Ascending aorta (tissue), 2 donors: ENCODE measurements at regions not wholly inside any gene's neighbourhood (a gene's known extent, or its start where the extent isn't known, plus 50 kb on each side); places are given as distances from the start of the nearest gene placed in this dataset.

Experiments used
- DNase-seq, 2 donors: peaks; one replicate each; pipeline ENCODE4 v3.0.0-alpha.2; 2019; ENCODE audit warnings: low spot score in 2 of 2
- H3K27ac ChIP-seq, 2 donors: fragments of 200-600 bp; sonication (generic); one replicate each; pipeline ENCODE4 v1.5.1; 2016 to 2017; ENCODE audit warnings: mild to moderate bottlenecking in 1 of 2
- H3K27me3 ChIP-seq: fragments of 200-600 bp; sonication (generic); one replicate; pipeline ENCODE4 v1.5.1; 2017
- H3K36me3 ChIP-seq, 2 donors: fragments of 200-600 bp; sonication (generic); one replicate each; pipeline ENCODE4 v1.5.1; 2016
- H3K4me1 ChIP-seq, 2 donors: fragments of 200-600 bp; sonication (generic); one replicate each; pipeline ENCODE4 v1.5.1; 2016 to 2017; ENCODE audit warnings: mild to moderate bottlenecking in 1 of 2
- H3K4me3 ChIP-seq, 2 donors: fragments of 200-600 bp; sonication (generic); one replicate each; pipeline ENCODE4 v1.5.1; 2016 to 2017; ENCODE audit warnings: mild to moderate bottlenecking in 1 of 2
- H3K9me3 ChIP-seq, 2 donors: fragments of 200-600 bp; sonication (generic); one replicate each; pipeline ENCODE4 v1.5.1; 2016
- CTCF ChIP-seq, 3 experiments: fragments of 200-600 bp in 2 of 3; fragments of 450-650 bp in 1 of 3; sonication (generic) in 2 of 3; IDR thresholded peaks; one replicate each; pipeline ENCODE4 v1.5.1; 2016 to 2019; ENCODE audit warnings: antibody characterized with exemption in 3 of 3, mild to moderate bottlenecking in 1 of 3, moderate library complexity in 1 of 3
- intact Hi-C: fragments of 100-400 bp; cut with DNase I; formaldehyde crosslinking; loops from one replicate; pipeline ENCODE4 v1.15.1; 2023

GRCh38 chrX:104351173-104351769 is 96.5 kb upstream of the ESX1 start:
- Histone ChIP-seq H3K36me3 (no peaks in the 10 kb centered on the region), H3K9me3 (no peaks in the 10 kb centered on the region), H3K27ac (no peak overlapping the region), H3K27me3 (no peaks in the 10 kb centered on the region), H3K4me3 (no peak overlapping the region), H3K4me1 (no peaks in the 10 kb centered on the region)
- intact Hi-C loops, result no loop called here
- DNase-seq, result no peak
- TF ChIP-seq CTCF (IDR thresholded peaks at IDR 0.05), result no peak

GRCh38 chrX:104347860-104348259 is 93.1 kb upstream of the ESX1 start:
- no peaks in the 10 kb centered on the region for H3K36me3 ChIP-seq
- H3K27ac ChIP-seq, result no peak overlapping the region
- H3K4me3 ChIP-seq, result no peak overlapping the region
- no peaks in the 10 kb centered on the region for H3K27me3 ChIP-seq
- no peak for TF ChIP-seq CTCF (IDR thresholded peaks at IDR 0.05)
- no peaks in the 10 kb centered on the region for H3K4me1 ChIP-seq
- intact Hi-C loops, result no loop called here
- no peak for DNase-seq
- no peaks in the 10 kb centered on the region for H3K9me3 ChIP-seq

- Histone ChIP-seq H3K4me3 (no peak overlapping the region), H3K27ac (no peak overlapping the region), H3K27me3 (no peaks in the 10 kb centered on the region), H3K36me3 (no peaks in the 10 kb centered on the region), H3K9me3 (no peaks in the 10 kb centered on the region), H3K4me1 (no peaks in the 10 kb centered on the region)
- peak in 2 of 3 experiments; percentile 38 to 43 for TF ChIP-seq CTCF (IDR thresholded peaks at IDR 0.05)
- no peak for DNase-seq
- intact Hi-C loops, result loop anchor here (5.0 kb wide), 2 partner anchors 61 to 146 kb away; no protein-coding TSS in a partner anchor
Measured at GRCh38 chrX:104343428-104344129, 88.8 kb upstream of the ESX1 start.

GRCh38 chrX:104342065-104342464 is 87.3 kb upstream of the ESX1 start:
- no peaks in the 10 kb centered on the region for H3K27me3 ChIP-seq
- DNase-seq, result no peak
- intact Hi-C loops, result loop anchor here (5.0 kb wide), 2 partner anchors 60 to 145 kb away; no protein-coding TSS in a partner anchor
- H3K9me3 ChIP-seq, result no peaks in the 10 kb centered on the region
- no peaks in the 10 kb centered on the region for H3K4me1 ChIP-seq
- no peak for TF ChIP-seq CTCF (IDR thresholded peaks at IDR 0.05)
- no peaks in the 10 kb centered on the region for H3K36me3 ChIP-seq
- H3K4me3 ChIP-seq, result no peak overlapping the region
- H3K27ac ChIP-seq, result no peak overlapping the region

GRCh38 chrX:104335756-104336155 is 81.0 kb upstream of the ESX1 start:
- no peak for TF ChIP-seq CTCF (IDR thresholded peaks at IDR 0.05)
- no peak for DNase-seq
- no peak overlapping the region for H3K27ac ChIP-seq
- no peaks in the 10 kb centered on the region for H3K36me3 ChIP-seq
- no peaks in the 10 kb centered on the region for H3K4me1 ChIP-seq
- no peaks in the 10 kb centered on the region for H3K9me3 ChIP-seq
- H3K4me3 ChIP-seq, result no peak overlapping the region
- H3K27me3 ChIP-seq, result no peaks in the 10 kb centered on the region
- intact Hi-C loops, result no loop called here
